PC-9 (cell line): ENCODE measurements at regions not wholly inside any gene's neighbourhood (a gene's known extent, or its start where the extent isn't known, plus 50 kb on each side); places are given as distances from the start of the nearest gene placed in this dataset.

Experiments used
- CTCF ChIP-seq: fragments of 200-600 bp; sonication (generic); conservative IDR thresholded peaks from 2 replicates; pipeline ENCODE4 v1.6.1; 2017; ENCODE audit warnings: mixed run types, antibody characterized with exemption, mild to moderate bottlenecking, moderate library complexity
- EZH2 ChIP-seq: fragments of 200-600 bp; sonication (generic); IDR thresholded peaks from 2 replicates; pipeline ENCODE4 v1.8.0; 2017; ENCODE audit warnings: antibody characterized with exemption, low read depth

GRCh38 chr9:82404881-82405280 is 416.3 kb downstream of the SPATA31D1 start:
- no peak for TF ChIP-seq CTCF
- no peak for TF ChIP-seq EZH2
